Endothelial cell (in vitro differentiated cells): ENCODE measurements at regions not wholly inside any gene's neighbourhood (a gene's known extent, or its start where the extent isn't known, plus 50 kb on each side); places are given as distances from the start of the nearest gene placed in this dataset.

Experiments
- DNase-seq: peaks from one replicate; pipeline ENCODE4 v3.0.0; 2021; ENCODE audit warnings: low spot score
- H3K27ac Mint-ChIP-seq: one replicate; pipeline ENCODE4 v1.8.0; 2021; ENCODE audit warnings: mixed read lengths, inconsistent platforms; ENCODE audit not compliant: unreplicated experiment
- H3K27me3 Mint-ChIP-seq: one replicate; pipeline ENCODE4 v1.8.0; 2021; ENCODE audit warnings: mild to moderate bottlenecking, moderate library complexity, mixed read lengths, inconsistent platforms; ENCODE audit not compliant: unreplicated experiment
- H3K36me3 Mint-ChIP-seq: one replicate; pipeline ENCODE4 v1.8.0; 2021; ENCODE audit warnings: mild to moderate bottlenecking, low read depth, mixed read lengths, inconsistent platforms; ENCODE audit not compliant: unreplicated experiment
- H3K4me1 Mint-ChIP-seq: one replicate; pipeline ENCODE4 v1.8.0; 2021; ENCODE audit warnings: mild to moderate bottlenecking, mixed read lengths, inconsistent platforms; ENCODE audit not compliant: unreplicated experiment
- H3K4me3 Mint-ChIP-seq: one replicate; pipeline ENCODE4 v1.8.0; 2021; ENCODE audit warnings: mild to moderate bottlenecking, mixed read lengths, inconsistent platforms; ENCODE audit not compliant: unreplicated experiment
- H3K9me3 Mint-ChIP-seq: one replicate; pipeline ENCODE4 v1.8.0; 2021; ENCODE audit warnings: mixed read lengths, inconsistent platforms; ENCODE audit not compliant: unreplicated experiment
- TF ChIP-seq, protein P1 (sequence below): fragments of 200-600 bp; sonication (generic); IDR thresholded peaks from one replicate; pipeline ENCODE4 v1.5.0; 2021; ENCODE audit warnings: antibody characterized with exemption; ENCODE audit not compliant: unreplicated experiment

DNA sequence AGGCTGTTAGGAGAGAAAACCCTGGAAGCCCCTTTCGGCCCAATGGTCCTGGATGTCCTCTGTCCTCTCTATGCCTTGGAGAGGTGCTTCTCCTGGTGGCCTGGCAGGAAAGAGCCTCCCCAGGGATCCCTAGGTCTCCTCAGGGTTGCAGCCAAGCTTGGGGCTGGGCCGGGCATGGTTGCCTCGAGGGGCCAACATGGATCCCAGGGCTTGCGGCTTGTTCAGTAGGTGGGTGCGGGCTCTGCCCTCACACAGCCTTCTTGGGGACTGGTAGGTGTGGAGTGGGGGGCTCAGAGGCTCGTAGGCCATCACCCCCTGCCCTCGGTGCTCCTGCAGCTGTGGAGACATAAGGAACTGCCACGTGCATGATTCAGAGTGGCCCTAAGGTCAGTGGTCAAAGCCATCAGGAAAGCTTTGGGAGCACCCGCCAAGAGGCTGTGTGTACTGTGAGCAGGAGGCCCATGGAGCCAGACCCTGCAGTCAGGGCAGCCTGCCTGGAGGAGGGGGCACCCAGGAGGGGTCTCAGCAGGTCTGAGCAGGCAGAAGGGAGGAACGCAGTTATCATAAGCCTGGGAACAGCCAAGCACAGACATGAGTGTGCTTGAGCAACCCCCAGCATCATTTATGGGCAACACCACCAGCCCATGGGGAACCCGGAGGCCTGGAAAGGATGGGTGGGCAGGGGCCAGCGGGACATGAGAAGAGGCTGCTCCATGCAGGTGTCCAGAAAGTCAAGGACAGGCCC lies 231.0 kb downstream of the GLI2 start:
- H3K4me1 Mint-ChIP-seq: peaks cover 4% of the 10 kb centered on the region
- H3K27ac Mint-ChIP-seq: no peak overlapping the region
- no peaks in the 10 kb centered on the region for H3K9me3 Mint-ChIP-seq
- H3K4me3 Mint-ChIP-seq: no peak overlapping the region
- H3K36me3 Mint-ChIP-seq: no peaks in the 10 kb centered on the region
- peaks cover 7% of the 10 kb centered on the region for H3K27me3 Mint-ChIP-seq
- no peak for DNase-seq
- TF ChIP-seq, protein P1, sequence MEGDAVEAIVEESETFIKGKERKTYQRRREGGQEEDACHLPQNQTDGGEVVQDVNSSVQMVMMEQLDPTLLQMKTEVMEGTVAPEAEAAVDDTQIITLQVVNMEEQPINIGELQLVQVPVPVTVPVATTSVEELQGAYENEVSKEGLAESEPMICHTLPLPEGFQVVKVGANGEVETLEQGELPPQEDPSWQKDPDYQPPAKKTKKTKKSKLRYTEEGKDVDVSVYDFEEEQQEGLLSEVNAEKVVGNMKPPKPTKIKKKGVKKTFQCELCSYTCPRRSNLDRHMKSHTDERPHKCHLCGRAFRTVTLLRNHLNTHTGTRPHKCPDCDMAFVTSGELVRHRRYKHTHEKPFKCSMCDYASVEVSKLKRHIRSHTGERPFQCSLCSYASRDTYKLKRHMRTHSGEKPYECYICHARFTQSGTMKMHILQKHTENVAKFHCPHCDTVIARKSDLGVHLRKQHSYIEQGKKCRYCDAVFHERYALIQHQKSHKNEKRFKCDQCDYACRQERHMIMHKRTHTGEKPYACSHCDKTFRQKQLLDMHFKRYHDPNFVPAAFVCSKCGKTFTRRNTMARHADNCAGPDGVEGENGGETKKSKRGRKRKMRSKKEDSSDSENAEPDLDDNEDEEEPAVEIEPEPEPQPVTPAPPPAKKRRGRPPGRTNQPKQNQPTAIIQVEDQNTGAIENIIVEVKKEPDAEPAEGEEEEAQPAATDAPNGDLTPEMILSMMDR: no peak

DNA sequence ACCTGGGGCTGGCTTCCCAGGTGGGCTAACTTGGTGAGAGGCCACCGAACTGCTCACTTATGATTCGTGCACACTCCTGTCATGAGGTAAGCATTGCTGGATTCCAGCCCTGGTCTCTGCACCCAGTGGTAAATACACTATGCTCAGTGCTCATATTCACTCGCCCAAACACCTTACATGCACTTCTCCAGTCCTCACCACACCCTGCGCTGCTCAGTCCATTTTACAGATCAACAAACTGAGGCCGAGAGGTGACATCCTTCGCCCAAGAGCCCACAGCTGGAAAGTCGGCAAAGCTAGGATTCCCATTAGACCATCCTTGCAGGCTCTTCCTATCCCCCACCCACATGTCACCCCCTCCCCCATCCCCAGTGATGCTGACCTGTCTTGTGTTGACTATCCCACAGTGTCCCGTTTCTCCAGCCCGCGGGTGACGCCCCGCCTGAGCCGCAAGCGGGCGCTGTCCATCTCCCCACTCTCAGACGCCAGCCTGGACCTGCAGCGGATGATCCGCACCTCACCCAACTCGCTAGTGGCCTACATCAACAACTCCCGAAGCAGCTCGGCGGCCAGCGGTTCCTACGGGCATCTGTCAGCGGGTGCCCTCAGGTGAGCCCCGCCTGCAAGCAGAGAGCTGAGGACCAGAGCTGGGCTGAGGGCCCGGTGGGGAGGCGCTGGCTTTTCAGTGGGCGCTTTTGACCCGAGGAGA lies 232.8 kb downstream of the GLI2 start:
- H3K36me3 Mint-ChIP-seq: no peaks in the 10 kb centered on the region
- no peak overlapping the region for H3K4me3 Mint-ChIP-seq
- H3K27me3 Mint-ChIP-seq: peaks cover 7% of the 10 kb centered on the region
- TF ChIP-seq, protein P1: no peak
- peaks cover 4% of the 10 kb centered on the region for H3K4me1 Mint-ChIP-seq
- DNase-seq: no peak
- H3K27ac Mint-ChIP-seq: no peak overlapping the region
- H3K9me3 Mint-ChIP-seq: no peaks in the 10 kb centered on the region

DNA sequence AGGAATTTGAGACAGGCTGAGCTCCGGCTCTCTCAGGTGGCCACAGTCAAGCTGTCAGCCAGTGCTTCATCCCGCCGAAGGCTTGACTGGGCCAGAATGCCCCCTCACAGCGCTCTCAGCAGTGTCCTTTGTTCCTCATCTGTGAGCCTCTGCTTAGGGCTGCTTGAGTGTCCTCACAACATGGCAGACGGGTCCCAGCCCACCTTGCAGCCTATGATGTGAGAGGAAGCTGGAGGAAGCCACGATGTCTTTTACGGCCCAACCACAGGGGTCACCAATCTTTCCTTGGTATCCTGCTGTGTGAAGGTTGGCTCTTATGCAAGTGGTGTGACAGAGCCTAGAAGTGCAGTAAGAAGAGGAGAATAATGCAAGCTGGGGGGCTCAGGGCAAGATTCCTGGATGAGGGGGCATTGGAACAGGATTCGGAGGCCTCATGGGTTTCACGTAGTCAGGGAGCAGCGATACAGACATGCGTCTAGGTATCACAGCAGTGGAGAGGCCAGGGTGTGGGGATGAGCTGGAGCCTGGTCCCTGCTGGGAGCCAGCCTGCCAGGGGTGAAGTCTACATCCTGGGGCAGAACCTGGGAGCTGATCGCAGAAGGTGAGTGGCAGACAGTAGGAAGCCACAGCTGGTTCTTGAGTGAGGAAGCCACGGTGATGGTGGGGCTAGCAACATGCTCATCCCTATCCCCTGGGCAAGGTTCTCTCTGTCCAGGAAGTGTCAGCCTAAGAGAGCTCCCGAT lies 234.1 kb downstream of the GLI2 start:
- DNase-seq: no peak
- Mint-ChIP-seq H3K27me3 (peaks cover 3% of the 10 kb centered on the region), H3K27ac (no peak overlapping the region), H3K4me1 (peaks cover 4% of the 10 kb centered on the region), H3K4me3 (no peak overlapping the region), H3K9me3 (no peaks in the 10 kb centered on the region), H3K36me3 (no peaks in the 10 kb centered on the region)
- TF ChIP-seq, protein P1: no peak

DNA sequence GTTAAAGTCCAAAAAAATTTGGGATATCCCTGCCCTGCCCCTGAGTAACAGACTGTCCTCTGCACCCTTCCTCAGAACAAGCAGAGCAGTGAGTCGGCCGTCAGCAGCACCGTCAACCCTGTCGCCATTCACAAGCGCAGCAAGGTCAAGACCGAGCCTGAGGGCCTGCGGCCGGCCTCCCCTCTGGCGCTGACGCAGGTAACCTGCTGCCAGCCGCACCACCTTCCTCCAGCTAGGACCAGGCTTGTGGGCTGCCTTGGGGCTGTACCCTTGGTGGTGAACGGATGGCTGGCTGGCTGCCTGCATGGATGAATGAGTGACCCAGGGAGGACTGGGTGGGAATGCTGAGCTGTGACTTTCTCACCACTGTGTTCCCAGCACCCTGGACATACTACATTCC lies 236.2 kb downstream of the GLI2 start:
- peaks cover 4% of the 10 kb centered on the region for H3K4me1 Mint-ChIP-seq
- no peak overlapping the region for H3K27ac Mint-ChIP-seq
- no peaks in the 10 kb centered on the region for H3K9me3 Mint-ChIP-seq
- TF ChIP-seq, protein P1: no peak
- no peak overlapping the region for H3K4me3 Mint-ChIP-seq
- H3K36me3 Mint-ChIP-seq: no peaks in the 10 kb centered on the region
- peaks cover 2% of the 10 kb centered on the region for H3K27me3 Mint-ChIP-seq
- no peak for DNase-seq
